PC-9 (cell line): ENCODE measurements at regions not wholly inside any gene's neighbourhood (a gene's known extent, or its start where the extent isn't known, plus 50 kb on each side); places are given as distances from the start of the nearest gene placed in this dataset.

Experiments
- EZH2 ChIP-seq: fragments of 200-600 bp; sonication (generic); IDR thresholded peaks from 2 replicates; pipeline ENCODE4 v1.8.0; 2017; ENCODE audit warnings: antibody characterized with exemption, low read depth
- TF ChIP-seq, protein P1 (sequence below): fragments of 200-600 bp; sonication (generic); conservative IDR thresholded peaks from 2 replicates; pipeline ENCODE4 v1.6.1; 2017; ENCODE audit warnings: mixed run types, antibody characterized with exemption, mild to moderate bottlenecking, moderate library complexity

DNA sequence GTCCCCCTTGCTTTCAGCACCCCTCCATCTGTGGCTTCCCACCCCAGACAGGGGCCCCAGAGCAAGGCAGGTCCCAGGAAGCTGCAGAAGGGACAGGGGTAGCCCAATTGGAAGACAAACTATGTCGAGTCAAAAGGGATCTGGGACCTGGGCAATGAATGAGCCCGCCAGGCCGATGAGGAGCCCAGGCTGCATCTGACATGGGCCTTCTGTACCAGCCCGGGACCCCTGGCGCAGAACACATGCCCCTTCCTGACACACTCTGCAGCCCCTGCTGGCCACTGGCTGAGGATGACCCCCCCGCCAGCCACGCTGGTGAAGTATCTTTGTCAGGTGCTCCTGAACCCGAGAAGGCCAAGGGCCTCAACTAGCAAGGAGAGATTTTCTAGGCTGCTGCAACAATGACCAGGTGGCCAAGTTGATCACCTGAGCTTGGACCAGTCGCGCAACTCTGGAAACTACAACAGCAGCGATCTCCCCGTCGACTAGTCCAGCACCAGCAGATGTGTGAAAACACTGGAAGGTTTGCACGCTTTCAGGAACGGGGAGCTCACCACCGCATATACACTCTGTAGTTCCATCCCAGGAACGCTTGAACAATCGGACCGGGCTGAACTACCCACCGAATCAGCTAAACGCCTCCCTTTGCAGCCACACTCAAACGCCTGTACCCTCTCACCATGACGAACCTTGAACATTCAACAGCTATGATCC, 119.0 kb downstream of the NCOR2 start:
- TF ChIP-seq, protein P1, sequence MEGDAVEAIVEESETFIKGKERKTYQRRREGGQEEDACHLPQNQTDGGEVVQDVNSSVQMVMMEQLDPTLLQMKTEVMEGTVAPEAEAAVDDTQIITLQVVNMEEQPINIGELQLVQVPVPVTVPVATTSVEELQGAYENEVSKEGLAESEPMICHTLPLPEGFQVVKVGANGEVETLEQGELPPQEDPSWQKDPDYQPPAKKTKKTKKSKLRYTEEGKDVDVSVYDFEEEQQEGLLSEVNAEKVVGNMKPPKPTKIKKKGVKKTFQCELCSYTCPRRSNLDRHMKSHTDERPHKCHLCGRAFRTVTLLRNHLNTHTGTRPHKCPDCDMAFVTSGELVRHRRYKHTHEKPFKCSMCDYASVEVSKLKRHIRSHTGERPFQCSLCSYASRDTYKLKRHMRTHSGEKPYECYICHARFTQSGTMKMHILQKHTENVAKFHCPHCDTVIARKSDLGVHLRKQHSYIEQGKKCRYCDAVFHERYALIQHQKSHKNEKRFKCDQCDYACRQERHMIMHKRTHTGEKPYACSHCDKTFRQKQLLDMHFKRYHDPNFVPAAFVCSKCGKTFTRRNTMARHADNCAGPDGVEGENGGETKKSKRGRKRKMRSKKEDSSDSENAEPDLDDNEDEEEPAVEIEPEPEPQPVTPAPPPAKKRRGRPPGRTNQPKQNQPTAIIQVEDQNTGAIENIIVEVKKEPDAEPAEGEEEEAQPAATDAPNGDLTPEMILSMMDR = no peak
- no peak for TF ChIP-seq EZH2
